Kidney capillary endothelial cell (primary cell): ENCODE measurements at regions not wholly inside any gene's neighbourhood (a gene's known extent, or its start where the extent isn't known, plus 50 kb on each side); places are given as distances from the start of the nearest gene placed in this dataset.
A peak's percentile ranks its signal among the peaks of the same experiment; 100 is the strongest.

Experiments
- DNase-seq: peaks from one replicate; pipeline ENCODE4 v3.0.0-alpha.2; 2018; ENCODE audit warnings: low spot score

DNA sequence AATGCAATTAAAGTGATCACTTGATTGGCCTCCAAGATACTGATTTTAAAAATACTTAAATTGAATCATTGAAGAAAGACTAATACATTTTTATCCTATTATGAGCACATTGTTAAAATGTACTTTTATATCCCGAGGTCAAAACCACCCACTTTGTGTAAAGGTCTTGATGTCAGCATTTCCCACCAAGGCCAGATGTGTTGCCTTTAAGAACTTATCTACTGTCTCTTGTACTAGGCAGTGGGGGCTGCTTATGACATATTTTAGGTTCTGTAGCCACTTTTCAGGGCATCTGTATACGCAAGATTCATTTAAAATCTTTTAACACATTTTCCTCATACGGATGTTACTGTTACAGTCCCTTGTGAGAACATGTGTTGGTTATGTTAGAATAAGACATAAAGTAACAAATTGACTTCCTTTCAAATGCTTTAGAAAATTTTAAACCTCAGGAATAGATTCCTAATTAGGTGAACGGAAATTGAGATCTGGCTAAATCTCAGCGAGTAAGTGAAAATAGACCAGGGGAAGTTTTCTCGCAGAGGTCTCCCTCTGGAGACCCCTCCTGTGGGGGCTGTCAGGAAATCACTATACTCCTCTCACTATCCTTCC, 456.2 kb downstream of the ADAMTS20 start:
- DNase-seq: no peak

DNA sequence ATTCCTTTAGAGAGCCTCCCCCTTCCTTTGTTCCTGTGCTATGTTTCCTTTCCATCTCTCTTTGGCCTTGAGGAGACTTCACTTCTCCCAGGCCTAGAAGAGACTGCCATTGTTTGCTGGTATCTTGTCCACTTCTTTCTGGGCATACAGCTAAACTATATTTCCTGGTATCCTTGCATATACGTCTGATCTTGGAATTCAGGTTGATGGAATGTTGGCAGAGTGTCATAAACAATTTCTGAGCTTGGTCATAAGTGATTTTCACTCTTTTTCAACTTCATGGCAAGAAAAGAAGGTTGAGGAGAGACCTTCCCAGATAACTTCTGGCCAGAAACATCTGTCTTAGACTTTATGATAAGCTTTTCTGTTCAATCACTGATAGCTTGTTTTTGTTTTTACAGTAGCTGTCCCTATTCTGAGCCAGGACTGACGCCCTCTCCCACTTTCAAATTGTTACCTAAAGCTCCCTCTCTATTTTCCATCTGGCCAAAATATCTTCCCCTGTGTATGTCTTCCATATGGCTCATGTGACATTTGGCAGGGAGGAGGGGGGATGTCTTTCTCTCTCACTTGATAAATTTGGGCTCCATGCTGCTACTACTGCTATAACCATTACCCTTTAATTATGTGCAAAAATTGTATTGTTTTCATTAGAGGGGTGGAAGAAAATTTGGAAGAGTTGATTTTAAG, 457.0 kb downstream of the ADAMTS20 start:
- DNase-seq: no peak

DNA sequence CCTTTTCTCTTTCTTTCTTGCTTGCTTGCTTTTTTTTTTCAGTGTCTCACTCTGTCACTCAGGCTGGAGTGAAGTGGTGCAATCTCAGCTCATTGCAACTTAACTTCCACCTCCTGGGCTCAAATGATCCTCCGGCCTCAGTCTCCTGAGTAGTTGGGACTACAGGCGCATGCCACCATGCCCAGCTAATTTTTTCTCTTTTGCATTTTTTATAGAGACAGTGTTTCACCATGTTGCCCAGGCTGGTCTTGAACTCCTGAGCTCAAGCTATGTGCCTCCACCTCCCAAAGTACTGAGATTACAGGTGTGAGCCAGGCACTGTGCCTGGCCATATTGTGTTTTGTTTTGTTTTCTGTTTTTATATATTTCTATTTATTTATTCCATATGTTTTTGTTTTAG, 461.0 kb downstream of the ADAMTS20 start:
- no peak for DNase-seq

DNA sequence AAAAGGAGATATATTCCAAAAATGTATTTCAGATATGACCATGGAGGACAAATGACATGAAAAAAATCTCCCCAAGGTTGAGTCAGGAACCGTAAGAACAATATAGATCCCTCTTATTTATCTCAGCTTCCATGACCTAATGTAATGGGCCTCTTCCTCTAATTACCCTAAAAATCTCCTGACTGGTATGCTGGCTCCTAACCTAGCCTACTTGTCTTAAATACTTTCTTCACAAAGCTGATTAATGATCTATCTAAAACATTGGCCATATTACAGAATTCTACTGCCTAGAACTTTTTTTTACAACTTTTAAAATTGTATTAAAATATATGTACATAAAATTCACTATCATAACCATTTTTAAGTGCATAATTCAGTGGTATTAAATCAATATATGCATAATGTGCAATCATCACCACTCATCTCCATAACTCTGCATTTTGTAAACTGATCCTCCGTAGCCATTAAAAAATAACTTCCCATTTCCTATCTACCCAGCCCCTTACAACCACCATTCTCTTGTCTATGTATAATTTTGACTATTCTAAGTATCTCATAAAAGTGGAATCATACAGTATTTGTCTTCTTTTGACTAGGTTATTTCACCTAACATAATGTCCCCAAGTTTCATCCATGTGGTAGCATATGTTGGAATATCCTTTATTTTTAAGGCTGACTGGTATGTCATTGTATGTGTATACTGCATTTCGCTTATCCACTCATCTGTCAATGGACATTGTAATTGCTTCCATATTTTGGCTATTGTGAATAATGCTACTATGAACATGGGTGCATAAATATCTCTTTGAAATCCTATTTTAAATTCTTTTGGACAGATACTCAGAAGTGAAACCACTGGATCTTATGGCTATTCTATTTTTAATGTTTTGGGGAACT, 464.6 kb downstream of the ADAMTS20 start:
- DNase-seq: no peak

DNA sequence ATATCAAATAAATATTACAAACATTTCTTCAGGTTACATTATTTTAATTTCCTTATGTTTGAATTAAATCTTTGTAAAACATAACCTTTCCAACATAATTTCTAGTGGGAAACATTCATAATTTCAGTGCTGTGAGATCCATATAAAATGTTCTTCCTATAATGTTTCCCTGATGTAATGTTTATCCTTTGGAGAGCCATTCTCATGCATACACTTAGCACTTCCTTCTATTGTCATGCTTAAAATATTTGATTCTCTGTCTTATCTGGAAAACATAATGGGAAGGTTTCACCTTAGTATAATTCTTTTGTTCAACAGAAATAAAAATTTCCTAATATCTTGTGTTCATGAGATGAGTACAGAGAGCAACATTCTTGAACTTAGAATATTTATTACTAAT, 472.5 kb downstream of the ADAMTS20 start:
- peak; percentile 13 for DNase-seq

DNA sequence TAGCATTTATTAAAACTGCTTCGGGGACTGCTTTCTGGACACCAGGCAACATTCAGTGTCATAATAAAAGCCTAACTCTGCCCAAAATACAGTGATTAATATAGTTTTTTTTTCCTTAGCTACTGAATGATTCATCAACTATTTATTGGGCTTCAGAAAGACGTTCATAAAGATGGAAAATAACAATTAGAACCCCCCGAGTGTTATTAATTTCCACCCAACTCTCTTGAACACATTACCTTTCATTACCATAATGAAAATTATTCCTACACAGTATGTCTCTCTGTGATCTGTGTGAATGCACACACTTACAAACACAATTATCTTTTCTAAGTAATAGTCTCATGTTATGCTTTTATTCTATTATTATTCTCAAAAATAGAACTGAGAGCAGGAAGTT, 473.0 kb downstream of the ADAMTS20 start:
- DNase-seq: no peak

DNA sequence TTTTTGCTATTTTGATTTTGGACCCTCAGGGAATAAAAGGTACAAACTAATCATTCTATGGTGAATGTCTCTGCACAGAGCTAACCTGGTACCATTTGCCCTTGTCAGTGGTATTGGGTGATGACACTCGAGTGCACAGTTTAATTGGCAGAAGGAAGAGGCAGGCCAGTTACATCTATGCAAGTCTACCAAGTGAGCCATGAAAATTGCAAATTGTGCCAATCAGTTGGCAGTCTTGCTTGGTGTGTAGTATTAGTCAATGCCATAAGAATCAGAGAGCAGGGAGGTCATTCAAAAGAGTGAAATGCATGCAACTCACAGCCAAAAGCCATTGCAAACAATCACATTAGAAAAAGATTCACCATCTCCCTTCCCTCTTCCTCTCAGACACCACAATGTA, 479.6 kb downstream of the ADAMTS20 start:
- DNase-seq: no peak

DNA sequence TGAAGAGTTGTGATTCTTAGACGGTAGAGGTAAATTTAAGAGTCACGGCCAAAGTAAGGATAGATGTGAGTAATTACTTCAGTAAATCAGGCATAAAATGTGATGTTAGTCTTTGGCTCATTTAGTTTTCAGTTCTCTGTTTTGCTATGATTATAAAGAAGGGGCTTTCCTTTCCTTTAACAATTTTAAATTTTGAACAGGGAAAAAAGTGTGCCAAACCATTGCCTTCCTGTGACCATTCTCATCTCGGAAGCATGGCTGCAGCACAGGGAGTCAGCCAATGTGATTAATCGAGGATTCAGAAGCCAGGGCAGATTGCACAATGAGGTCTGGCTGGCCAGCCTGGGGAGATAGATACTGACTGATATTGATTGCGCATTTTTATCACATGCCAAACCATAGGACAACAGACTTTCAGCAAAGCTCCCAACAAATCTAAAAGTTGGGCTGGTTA, 480.2 kb upstream of the PRICKLE1 start:
- DNase-seq: no peak

DNA sequence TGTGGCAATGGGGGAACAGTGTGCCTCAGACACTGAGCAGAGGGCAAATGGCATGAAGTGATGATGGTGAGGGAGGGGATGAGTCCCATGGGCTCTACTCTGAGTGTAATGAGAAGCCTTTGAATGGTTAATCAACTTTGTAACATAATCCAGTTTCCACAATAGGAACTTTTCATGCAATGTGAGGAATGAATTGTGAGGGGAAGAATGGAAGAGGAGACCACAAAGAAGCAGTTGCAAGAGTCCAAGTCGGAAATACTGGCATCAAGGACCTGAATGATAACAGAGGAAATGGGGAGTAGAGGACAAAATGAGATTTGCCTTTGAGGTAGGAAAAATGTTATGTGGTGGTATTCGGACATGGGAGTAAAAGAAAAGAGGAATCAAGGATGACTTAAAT, 476.9 kb upstream of the PRICKLE1 start:
- no peak for DNase-seq

DNA sequence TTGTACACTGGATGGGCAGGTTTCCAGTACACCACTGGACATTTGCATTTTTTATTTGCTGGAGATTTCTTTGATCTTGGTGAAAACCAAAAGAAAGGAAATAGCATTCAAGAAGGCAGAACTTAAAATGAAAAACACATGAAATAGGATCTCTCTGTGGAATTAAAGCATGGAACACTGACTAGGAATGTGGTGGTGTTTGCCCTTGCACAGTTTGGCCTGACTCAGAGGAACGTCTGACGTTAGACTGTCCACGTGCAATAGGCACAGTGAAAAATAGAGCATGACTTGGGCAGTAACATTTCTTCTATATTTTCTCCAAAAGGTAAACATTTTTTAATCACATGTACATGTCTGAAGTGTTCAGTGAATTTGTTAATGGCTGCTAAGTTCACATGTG, 474.1 kb upstream of the PRICKLE1 start:
- no peak for DNase-seq

DNA sequence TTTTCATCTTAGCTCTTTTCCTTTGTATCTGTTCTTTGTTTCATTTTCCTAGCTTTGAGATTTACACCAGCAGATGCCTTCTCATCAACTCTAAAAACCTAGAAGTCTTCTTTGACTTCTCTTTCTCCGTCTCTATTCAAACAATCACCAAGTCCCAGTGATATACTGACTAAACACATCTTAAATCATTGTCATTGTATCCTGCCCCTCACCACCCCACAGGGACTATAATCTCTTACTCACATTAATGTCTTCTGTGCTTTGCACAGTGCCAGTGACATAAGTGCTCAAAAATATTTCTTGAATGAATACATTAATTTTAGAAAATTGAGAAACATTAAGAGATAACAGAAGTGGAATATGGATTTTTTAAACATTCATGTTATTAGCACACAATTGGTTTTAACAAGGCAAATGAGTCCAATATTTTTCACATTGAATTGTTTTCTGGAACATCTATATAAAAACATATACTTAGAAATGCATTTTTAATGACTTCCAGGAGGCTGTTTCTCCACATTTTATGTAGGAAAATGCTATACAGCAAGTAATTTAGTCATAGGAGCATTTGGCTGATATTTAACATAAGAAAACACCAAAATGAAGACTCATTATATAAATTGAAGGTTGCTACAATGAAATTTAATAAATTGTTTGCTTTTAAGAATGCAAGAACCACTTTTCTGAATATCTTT, 472.8 kb upstream of the PRICKLE1 start:
- DNase-seq: no peak

DNA sequence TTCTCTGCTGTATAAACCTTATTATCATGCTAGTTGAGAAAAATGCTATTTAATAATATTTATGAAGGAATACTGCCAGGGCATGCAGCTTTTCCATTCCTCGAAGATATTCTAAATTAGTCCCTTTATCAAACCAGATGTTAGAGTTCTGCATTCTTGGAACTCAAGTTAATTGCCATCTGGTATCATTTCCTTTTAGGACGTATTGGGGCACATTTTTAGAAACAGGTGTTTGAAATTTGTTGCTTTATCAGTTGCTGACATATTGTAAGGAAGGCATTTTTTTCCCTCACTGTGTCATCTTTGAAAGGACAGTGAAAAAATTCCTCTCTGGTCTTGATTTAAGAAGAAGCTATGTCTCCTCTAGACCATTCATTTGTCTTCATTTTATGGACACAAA, 471.2 kb upstream of the PRICKLE1 start:
- no peak for DNase-seq

DNA sequence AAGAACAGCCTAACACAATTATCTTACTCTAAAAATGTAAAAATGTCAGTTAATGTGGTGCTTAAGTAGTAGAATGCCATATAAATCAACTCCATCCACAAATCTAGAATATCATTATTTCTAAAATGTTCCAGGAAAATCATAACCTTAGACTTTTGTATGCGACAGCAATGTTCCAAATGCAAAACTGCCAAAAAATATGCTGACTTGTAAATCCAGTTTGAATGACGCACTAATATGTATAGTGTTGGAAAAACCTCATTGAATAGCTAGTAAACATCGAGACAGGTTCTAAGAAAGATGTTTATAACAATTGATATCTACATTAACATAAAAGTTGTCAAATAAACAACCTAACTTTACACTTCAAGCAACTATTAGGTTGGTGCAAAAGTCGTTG, 469.1 kb upstream of the PRICKLE1 start:
- no peak for DNase-seq

DNA sequence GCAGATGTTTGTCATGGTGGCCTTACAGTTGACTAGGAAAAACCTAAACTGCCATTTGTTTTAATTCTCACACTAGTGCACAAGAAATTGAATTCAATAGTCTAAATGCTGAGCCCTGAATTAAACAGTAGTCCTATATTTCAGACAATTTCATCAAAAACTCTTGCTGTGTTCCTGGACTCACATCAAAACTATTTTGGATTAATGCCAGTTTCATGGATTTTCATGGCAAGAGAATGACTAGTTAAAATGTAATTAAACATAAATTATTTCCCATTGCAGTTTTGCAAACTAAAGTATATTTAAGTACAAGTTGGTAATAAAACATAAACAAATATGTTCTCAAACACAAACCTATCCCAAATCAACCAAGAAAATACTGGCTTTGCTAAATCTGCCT, 468.0 kb upstream of the PRICKLE1 start:
- no peak for DNase-seq

DNA sequence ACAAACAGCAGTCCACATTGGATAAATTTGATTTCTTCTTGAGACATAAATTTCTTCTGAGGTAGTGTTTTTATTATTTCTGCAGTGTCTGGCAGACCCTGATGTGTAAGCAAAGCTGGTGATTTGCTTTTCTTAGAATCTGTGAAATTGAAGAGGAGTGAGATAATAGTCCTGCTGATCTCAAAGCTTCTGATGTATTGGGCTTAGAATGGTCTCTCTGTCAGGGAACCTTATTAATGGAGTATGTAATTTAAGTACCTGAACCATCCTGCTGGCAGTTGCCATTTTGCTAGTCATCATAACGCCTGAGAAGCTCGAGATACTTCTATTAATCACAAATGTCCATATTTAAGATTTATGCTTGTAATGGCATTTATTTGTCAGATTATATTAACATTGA, 464.5 kb upstream of the PRICKLE1 start:
- DNase-seq: no peak

DNA sequence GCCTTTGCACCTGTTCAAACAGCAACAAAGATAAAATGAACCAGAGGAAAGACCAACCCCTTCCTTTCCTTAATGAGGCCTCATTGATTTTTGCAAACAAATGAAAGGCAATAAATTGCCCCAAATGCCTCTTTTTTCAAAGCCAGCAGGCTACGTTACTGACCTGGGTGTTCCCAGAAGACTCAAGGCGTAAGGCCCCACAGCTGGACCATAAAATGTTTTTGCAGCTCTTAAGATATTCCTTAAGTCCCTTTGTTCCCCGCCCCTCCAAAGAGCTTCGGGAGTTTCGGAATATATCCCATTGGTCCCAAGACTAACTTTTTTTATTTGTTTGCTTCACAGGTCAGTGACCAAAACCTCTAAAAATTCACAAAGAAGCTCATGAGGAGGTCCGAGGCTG, 462.9 kb upstream of the PRICKLE1 start:
- DNase-seq: no peak

DNA sequence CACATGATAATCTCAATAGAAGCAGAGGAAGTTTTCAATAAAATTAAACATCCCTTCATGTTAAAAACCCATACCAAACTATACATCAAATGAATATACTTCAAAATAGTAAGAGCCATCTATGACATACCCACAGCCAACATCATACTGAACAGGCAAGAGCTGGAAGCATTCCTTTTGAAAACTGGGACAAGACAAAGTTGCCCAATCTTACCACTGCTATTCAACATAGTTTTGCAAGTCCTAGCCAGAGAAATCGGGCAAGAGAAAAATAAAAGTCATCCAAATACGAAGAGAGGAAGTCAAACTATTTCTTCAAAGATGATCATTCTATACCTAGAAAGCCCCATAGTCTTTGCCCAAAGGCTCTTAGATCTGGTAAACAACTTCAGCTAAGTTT, 454.7 kb upstream of the PRICKLE1 start:
- no peak for DNase-seq

DNA sequence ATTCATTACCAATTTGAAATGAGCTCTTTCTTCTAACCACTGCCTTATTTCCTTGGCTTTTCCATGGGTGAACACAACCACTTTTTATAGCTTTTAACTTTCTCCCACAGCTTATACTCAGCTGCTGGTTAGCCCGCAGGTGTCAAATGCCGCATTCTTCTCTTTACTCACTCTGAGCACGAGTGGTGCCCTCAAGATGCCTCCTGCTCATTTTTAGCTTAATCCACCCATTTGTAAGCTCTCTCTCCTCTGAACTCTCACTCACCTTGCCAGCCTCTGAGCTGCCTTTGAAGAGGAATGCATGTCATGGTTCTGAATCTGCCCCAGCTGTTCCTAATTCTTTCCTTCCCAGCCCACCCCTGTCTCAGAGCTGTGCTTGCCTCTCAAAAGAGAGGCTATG, 449.4 kb upstream of the PRICKLE1 start:
- DNase-seq: no peak

DNA sequence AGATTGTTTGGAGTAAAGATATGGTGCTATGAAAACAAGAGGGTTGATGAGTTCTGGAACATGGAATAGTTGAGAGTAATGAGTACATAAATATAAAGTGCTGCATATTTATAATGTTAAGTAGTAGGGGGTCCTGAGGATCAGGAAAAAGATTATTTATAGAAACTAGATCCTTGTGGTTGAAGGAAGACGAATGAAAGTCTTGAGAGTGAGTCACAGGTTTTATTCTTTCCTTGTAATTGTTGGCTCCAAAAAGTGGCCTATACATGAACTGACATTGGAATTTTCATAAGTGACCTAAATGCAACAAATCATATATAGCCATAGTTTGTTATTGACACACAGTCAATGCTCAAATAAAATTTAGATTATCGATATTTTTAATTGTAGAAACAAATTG, 440.4 kb upstream of the PRICKLE1 start:
- DNase-seq: no peak

DNA sequence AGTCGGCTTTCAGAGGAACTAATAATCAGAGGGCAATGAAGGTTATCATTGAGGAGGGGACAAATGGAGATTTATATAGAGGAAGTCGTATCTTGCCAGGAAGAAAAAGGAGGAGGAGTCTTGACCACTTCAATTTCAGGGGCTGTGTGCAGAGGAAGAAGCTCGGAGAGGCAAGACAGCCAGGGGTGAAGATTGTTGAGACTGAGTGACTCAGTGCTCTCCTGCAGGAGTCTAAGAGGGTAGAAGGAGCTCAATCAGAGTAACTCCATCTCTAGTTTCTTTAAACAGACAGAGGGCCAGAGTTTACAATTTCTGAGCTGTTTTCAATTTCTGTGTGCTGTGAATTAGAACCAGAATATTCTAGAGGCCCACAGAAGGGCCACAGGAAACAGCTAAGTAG, 439.3 kb upstream of the PRICKLE1 start:
- no peak for DNase-seq

DNA sequence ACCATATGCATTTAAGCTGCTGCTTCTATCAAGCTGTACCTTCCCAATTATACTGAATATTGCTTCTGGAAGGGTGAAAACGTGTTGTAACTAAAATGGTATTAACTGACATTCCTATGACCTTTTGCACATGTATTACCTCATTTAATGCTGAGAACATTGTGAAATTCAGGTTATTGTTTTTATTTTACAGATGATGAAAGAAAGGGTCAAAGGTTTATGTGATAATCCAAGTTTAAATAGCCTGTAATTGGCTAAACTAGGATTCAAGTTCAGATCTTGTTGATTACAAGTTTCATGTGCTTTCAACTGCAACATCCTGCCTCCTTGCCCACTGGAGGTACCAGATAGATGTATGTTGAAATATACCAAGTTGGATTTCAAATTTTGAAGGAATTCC, 433.3 kb upstream of the PRICKLE1 start:
- DNase-seq: no peak

DNA sequence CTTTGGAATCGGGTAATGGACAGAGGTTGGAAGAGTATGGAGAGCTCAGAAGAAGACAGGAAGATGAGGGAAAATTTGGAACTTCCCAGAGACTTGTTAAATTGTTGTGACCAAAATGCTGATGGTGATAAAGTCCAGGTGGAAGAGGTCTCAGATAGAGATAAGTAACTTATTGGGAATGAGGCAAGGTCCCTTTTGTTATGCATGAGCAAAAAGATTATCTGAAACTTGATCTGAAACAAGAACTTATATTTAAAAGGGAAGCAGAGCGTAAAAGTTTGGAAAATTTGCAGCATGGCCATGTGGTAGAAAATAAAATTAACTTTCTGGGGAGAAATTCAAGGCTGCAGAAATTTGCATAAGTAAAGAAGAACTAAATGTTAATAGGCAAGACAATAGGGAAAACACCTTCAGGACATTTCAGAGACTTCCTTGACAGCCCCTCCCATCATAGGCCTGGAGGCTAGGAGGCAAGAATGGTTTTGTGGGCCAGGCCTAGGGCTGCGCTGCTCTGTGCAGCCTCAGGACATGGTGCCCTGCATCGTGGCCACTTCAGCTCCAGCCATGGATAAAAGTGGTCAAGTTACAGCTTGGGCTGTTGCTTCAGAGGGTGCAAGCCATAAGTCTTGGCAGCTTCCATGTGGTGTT, 425.7 kb upstream of the PRICKLE1 start:
- DNase-seq: no peak
